NCI-H460 (cell line): ENCODE measurements at regions not wholly inside any gene's neighbourhood (a gene's known extent, or its start where the extent isn't known, plus 50 kb on each side); places are given as distances from the start of the nearest gene placed in this dataset.
A peak's percentile ranks its signal among the peaks of the same experiment; 100 is the strongest.

Experiments used
- DNase-seq: peaks from one replicate; pipeline ENCODE4 v3.0.0-alpha.2; 2016; ENCODE audit warnings: low read depth; ENCODE audit errors: extremely low read depth

DNA sequence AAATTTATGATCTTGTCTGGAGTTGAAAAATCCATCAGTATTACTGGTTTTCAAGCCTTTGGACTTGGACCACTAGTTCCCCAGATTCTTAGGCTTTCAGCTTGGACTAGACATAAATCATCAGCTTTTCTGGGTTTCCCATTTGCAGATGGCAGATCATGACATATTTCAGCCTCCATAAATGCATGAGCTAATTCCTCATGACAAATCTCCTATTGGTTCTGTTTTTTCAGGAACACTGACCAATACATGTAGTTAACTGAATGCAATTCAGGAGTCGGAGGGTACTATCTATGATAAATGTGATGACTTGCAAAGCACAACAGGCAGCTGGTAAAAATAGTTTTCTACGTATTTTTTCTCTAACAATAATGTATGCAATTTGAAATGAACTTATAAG lies 635.6 kb downstream of the TRAM1L1 start:
- no peak for DNase-seq

GRCh38 chr4:116444117-116444516 lies 641.3 kb downstream of the TRAM1L1 start:
- DNase-seq: no peak

- DNase-seq: no peak
Observed at GRCh38 chr4:116438981-116439729, 646.2 kb downstream of the TRAM1L1 start.

DNA sequence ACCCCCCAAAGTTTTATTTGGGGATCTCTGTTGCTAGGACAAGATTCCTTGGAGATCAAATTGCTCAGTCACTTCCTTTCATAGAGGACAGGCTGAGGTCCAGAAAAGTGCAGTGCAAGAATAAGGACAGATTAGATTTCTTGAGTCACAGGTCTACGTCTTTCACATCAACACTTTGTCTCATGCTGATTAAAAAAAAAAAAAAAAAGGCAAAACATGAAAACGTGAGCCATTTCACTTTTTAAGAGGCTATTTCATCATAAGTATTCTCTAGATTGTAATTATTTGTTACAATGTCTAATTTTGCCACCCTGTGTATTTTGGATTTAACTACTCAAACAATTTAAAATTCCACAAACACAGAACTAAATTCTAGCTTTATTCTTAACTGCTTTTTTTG lies 647.0 kb downstream of the TRAM1L1 start:
- peak; percentile 25 for DNase-seq

DNA sequence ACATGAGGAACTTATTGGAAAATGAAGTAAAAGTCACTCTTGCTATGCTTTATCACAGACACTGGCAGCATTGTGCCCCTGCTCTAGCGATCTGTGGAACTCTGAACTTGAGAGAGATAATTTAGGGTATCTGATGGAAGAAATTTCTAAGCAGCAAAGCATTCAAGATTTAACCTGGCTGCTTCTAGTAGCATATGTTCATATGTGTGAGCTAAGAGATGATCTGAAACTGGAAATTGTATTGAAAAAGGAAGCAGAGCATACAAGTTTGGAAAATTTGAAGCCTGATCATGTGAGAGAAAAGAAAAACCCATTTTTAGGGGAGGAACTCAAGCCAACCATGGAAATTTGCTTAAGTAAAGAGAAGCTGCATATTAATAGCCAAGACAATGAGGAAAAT lies 657.7 kb downstream of the TRAM1L1 start:
- DNase-seq: no peak

GRCh38 chr4:116413222-116413621 lies 672.2 kb downstream of the TRAM1L1 start:
- peak; percentile 6 for DNase-seq

DNA sequence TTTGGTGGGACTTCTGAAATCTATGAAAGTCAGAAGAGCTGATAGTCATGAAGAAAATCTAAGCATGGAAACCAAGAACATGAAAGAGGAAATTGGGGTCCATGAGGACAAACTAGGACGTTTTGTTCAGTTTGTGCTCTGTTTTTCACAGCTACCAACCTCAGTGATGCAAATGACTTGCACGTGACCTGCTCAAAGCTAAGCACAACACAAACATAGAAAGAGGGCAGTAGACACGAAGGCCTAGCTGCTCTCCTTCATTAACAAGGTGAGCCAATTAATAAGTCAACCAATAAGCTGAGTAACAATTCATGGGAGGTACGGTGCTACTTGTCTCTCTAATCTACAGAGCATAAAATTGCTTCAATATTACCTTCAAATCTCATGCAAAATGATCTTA lies 684.1 kb downstream of the TRAM1L1 start:
- DNase-seq: no peak

DNA sequence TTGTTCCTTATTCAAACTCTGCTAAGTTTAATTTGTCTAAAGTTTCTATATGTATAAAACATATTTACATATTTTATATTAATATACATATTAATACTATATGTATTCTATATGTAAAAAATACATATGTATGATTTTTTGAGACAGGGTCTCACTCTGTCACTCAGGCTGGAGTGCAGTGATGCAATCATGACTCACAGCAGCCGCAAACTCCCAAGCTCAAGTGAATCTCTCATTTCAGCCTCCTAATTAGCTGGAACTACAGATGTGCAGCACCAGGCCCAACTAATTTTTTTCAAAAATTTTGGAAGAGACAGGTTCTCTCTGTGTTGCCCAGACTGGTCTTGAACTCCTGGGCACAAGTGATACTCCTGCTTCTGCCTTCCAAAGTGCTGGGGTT lies 684.9 kb downstream of the TRAM1L1 start:
- no peak for DNase-seq

DNA sequence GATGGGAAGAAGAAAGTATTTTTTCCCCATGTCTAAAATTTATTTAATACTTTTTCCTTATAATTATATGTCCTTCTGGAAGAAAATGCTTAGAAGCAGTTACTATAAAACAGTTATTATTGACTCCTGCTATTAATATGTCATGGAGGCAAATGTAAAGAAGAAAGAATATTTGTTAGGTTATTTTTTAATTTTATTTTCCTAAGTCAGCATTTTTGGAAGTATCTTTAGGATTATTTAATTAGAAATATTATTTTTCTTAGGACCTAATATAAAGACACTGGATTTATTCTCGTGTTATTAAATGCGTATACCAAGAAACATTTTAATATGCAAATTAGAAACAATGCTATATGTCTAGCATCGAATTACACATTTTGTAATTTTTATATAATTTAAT lies 687.7 kb downstream of the TRAM1L1 start:
- DNase-seq: no peak

DNA sequence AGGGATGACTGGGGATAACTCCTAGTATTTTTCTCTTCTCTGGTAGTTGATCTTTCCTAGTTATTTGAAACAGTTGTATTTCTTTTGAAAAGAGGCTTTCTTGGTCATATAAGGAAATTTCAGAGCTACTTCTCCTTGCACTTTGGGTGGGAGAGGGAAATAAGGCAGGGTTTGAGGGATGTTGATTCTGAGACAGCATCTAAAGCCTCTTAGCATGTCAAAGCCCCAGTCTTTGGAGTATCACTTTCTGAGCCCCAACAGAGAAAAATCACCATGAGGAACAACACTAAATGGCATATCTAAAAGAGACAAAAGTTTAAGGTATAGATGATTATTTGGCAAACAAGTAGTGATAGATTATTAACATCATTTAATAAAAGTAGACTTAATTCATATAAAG lies 688.1 kb downstream of the TRAM1L1 start:
- DNase-seq: no peak

GRCh38 chr4:116395408-116395807 lies 690.0 kb downstream of the TRAM1L1 start:
- DNase-seq: no peak

DNA sequence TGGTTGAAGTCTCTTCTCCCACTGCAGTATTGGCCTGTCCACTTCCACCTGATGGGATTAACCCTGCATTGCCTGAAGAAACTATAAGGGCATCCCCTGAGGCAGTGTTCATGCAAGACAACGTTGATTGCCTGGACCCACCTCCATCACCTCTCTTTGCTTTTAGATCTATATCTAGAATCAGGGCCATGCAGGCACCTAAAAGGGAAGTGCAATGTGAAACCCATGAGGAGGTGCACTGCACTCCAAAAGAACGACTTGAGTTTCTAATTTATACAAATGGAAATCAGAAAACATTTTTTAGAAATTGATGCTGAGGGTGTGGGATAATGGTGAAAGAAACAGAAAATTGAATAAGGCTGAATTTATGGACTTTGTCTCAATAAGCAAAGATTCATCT lies 694.4 kb downstream of the TRAM1L1 start:
- no peak for DNase-seq

- no peak for DNase-seq
Observed at GRCh38 chr4:116389139-116389538, 696.2 kb downstream of the TRAM1L1 start.

DNA sequence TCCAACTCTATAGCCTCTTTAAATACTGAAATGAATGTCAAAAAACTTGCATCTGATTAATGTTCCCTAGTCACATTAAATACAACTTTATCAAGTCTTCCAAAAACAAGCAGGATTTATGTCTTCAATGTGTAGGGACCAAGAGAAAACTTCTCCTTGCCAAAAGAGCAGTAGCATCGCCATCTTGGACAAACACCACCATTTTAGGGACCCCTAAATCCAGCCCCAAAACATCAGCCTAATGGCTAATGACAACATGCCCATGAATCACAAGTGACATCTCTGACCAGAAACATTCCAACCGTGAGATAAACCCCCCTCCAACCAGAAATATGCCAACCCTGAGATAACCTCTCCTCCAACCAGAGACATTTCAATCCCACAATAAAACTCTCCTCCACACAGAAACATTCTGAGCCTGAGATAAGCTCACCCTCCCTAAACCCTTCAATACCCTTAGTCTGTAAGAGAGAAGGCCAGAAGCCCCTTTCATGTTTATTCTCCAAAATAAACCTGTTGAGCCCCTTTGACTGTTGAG lies 697.4 kb downstream of the TRAM1L1 start:
- no peak for DNase-seq

GRCh38 chr4:116386856-116387255 lies 698.5 kb downstream of the TRAM1L1 start:
- DNase-seq: no peak

- no peak for DNase-seq
Observed at GRCh38 chr4:116385583-116385982, 699.8 kb downstream of the TRAM1L1 start.

- DNase-seq: no peak
Observed at GRCh38 chr4:116374815-116375214, 710.6 kb downstream of the TRAM1L1 start.

GRCh38 chr4:116362583-116362982 lies 722.8 kb downstream of the TRAM1L1 start:
- no peak for DNase-seq

DNA sequence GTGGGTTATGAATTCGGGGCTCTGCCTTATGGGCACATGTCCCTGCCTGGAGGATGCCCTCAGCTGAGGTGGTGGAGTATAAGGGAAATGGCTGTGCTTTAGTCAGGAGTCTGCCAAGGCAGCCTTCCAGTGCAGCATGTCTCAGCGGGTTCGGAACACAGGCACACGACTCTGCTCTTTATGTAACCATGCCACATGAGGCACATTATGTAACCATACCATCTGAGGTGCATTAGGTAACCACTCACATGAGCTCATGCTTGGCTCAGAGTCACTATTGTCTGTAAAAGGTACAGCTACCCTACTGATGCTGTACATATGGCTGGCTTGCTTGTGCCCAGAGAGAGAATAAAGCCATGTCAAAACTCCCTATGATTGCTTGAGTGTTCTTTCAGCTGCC lies 723.6 kb downstream of the TRAM1L1 start:
- no peak for DNase-seq

DNA sequence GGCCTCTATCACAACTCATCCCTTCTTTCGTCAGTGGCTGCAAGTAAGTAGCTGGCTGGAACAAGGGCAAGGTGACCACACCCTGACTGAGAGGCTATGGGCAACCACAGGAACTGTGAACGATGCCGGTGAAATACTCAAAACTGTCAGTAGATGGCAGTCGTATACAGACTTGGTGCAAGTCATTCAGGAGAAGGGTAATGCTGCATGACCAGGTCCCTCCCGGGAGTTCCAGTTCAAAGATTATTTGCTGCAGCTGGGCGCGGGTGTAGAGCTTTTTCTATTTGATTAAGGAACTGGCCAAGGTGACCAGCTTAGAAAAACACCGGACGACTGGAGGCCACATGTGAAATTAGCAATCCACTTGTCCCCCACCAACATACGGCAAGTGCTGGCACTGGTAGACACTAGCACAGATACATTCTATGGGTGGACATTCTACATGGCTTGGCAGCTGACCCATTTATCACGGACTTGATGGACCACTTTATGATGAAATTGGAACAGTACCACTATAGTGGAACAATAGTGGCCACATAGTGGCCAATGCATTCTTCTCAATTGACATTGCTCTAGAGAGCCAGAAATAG lies 726.6 kb downstream of the TRAM1L1 start:
- peak; percentile 70 for DNase-seq

- DNase-seq: no peak
Observed at GRCh38 chr4:116357758-116358157, 727.6 kb downstream of the TRAM1L1 start.

DNA sequence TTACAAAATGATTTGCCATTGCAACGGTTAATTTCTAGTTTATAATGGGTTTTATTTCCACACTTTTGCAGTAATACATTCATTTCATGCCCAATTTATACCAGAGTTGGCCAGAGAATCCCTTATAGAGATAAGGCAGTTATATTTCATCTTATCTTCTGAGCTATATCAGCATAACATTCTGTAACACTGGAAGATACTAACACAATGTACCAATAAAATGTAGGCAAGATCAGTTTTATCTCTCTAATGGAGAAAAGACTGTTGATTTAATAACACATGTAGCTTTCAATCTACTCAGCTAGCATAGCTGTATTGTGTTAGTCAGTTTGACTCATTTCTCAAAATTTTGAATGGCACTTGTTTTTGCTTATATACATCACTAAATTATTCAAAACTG lies 738.6 kb downstream of the TRAM1L1 start:
- no peak for DNase-seq
